ENCODE measurements at regions not wholly inside any gene's neighbourhood (a gene's known extent, or its start where the extent isn't known, plus 50 kb on each side); places are given as distances from the start of the nearest gene placed in this dataset.

DNA sequence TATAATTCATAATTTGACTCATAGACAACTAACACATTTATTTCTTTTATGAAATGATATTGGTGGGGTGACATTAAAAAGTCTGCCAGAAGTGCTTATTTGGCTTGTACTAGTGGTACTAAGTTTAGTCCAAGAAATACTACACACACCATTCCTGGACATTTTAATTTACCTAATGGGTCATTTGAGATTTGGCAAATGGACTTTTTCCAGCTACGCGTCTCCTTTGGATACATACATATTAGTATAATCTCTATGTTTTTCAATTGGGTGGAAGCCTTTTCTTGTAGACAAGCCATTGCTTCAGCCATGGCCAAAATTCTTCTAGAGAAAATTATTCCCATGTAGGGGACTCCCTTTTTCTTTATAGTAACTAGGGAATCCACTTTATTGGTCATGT, 968.5 kb downstream of the C4orf33 start:
- Mint-ChIP-seq H3K4me3 (ENCODE audit: unreplicated experiment) (no peak overlapping the region), H3K4me1 (ENCODE audit: low read depth) (no peaks in the 10 kb centered on the region), H3K27ac (ENCODE audit: unreplicated experiment) (no peak overlapping the region), H3K27me3 (ENCODE audit: low read depth) (no peaks in the 10 kb centered on the region), H3K9me3 (ENCODE audit: low read depth) (peaks cover 3% of the 10 kb centered on the region), H3K36me3 (ENCODE audit: low read depth) (no peaks in the 10 kb centered on the region)
- no peak for DNase-seq (ENCODE audit: low spot score)
- no peak for TF ChIP-seq CTCF (IDR thresholded peaks at IDR 0.05)

GRCh38 chr4:130067419-130067818, 971.5 kb downstream of the C4orf33 start:
- H3K9me3 Mint-ChIP-seq (ENCODE audit: low read depth): peaks cover 4% of the 10 kb centered on the region
- DNase-seq (ENCODE audit: low spot score): no peak
- no peaks in the 10 kb centered on the region for H3K27me3 Mint-ChIP-seq (ENCODE audit: low read depth)
- H3K4me1 Mint-ChIP-seq (ENCODE audit: low read depth): no peaks in the 10 kb centered on the region
- no peak overlapping the region for H3K4me3 Mint-ChIP-seq (ENCODE audit: unreplicated experiment)
- no peaks in the 10 kb centered on the region for H3K36me3 Mint-ChIP-seq (ENCODE audit: low read depth)
- TF ChIP-seq CTCF (IDR thresholded peaks at IDR 0.05): no peak
- no peak overlapping the region for H3K27ac Mint-ChIP-seq (ENCODE audit: unreplicated experiment)

DNA sequence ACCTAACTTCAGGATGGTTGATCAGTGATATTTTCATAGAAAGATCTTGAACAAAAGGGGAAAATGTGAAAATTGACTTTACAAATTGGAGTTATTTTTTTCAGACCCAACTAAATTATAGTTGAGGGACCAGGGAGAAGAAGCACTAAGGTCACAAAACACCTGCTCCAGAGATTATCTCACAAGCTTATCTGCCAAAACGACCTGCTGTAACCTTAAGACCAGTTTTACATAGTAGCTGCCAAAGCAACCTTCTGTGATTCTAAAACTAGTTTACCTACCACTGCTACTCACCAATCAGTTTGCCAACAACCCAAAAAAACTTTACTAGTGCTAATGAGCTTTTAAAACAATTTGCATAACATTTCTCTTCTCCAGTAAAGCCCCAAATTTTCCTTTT, 972.1 kb downstream of the C4orf33 start:
- H3K4me1 Mint-ChIP-seq (ENCODE audit: low read depth): no peaks in the 10 kb centered on the region
- H3K27ac Mint-ChIP-seq (ENCODE audit: unreplicated experiment): no peak overlapping the region
- H3K36me3 Mint-ChIP-seq (ENCODE audit: low read depth): no peaks in the 10 kb centered on the region

GRCh38 chr4:130071746-130072145, 975.8 kb downstream of the C4orf33 start:
- H3K4me1 Mint-ChIP-seq (ENCODE audit: low read depth): peaks cover under 1% of the 10 kb centered on the region
- no peaks in the 10 kb centered on the region for H3K36me3 Mint-ChIP-seq (ENCODE audit: low read depth)
- H3K9me3 Mint-ChIP-seq (ENCODE audit: low read depth): peaks cover 4% of the 10 kb centered on the region
- no peaks in the 10 kb centered on the region for H3K27me3 Mint-ChIP-seq (ENCODE audit: low read depth)
- H3K4me3 Mint-ChIP-seq (ENCODE audit: unreplicated experiment): no peak overlapping the region
- H3K27ac Mint-ChIP-seq (ENCODE audit: unreplicated experiment): no peak overlapping the region
- DNase-seq (ENCODE audit: low spot score): no peak
- TF ChIP-seq CTCF (IDR thresholded peaks at IDR 0.05): no peak

More for the DNA sequence above, 972.1 kb downstream of the C4orf33 start:
- Mint-ChIP-seq H3K9me3 (ENCODE audit: low read depth) (peaks cover 4% of the 10 kb centered on the region), H3K4me3 (ENCODE audit: unreplicated experiment) (no peak overlapping the region), H3K27me3 (ENCODE audit: low read depth) (no peaks in the 10 kb centered on the region)
- TF ChIP-seq CTCF (IDR thresholded peaks at IDR 0.05): no peak
- no peak for DNase-seq (ENCODE audit: low spot score)

DNA sequence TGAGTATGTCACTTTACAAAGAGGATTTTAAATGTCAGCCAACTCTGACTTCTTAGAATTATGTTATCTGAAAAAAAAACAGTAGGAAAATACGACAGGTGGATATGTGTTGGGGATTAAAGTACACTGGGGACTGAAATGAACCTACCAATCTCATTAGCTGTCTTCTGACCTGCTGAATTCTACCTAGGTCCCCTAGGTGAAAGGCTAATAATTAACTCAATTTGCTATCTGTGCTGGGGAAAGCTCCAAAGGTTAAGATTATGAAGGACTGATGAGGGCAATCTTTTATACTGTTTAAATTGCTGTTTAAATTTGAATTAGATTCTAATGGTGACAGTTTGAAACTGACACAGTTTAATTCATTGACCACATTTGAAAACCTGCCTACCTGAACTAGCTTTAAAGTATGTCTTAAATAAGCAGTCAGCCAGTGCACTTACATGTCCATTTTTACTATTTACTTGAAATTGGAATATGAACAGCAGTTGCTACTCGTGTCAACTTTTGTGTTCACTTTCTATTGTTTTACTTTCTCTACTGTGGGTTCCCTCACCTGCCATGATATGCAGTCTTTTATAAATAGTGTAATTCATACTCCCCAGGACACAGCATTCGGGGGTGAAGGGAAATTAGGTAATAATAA, 977.3 kb downstream of the C4orf33 start:
- Mint-ChIP-seq H3K9me3 (ENCODE audit: low read depth) (peaks cover 4% of the 10 kb centered on the region), H3K27me3 (ENCODE audit: low read depth) (no peaks in the 10 kb centered on the region), H3K4me1 (ENCODE audit: low read depth) (peaks cover 16% of the 10 kb centered on the region), H3K4me3 (ENCODE audit: unreplicated experiment) (no peak overlapping the region), H3K36me3 (ENCODE audit: low read depth) (no peaks in the 10 kb centered on the region), H3K27ac (ENCODE audit: unreplicated experiment) (no peak overlapping the region)
- no peak for TF ChIP-seq CTCF (IDR thresholded peaks at IDR 0.05)
- DNase-seq (ENCODE audit: low spot score): no peak

All from chondrocyte (in vitro differentiated cells).